ENCODE measurements at regions not wholly inside any gene's neighbourhood (a gene's known extent, or its start where the extent isn't known, plus 50 kb on each side); places are given as distances from the start of the nearest gene placed in this dataset.
"Not testable (repeated sequence)": the region's sequence is repeated elsewhere in the genome, so short reads cannot be mapped to it uniquely, and the experiment has no call there.

DNA sequence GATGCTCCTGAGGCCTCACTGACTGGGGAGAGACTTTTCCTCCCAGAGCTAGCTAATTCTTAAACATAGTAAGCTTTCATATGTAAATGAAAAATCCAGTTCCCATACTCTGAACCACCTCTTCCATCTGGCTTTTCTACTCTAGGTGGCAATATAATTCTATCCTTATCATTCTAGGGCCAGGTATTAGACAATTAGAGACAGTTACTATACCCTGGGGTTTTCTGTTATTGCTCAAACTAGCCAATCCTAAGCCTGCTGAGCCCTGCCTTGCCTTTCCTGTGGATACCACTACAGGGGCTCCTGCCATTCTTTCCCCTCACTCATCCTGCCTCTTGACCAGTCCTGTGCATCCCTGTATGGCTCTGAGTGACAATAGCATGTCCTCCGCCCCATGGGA lies 552.0 kb downstream of the STIM2 start:
- intact Hi-C loops (cut with DNase I; ENCODE audit: low total_unique reads), result no loop called here
- H3K4me3 ChIP-seq (ENCODE audit: low read depth, poor library complexity, severe bottlenecking), result no peak overlapping the region
- 83 to 96% methylated on average over 1 of the region's 1 CpG for WGBS, 2 donors
- TF ChIP-seq, protein P1, sequence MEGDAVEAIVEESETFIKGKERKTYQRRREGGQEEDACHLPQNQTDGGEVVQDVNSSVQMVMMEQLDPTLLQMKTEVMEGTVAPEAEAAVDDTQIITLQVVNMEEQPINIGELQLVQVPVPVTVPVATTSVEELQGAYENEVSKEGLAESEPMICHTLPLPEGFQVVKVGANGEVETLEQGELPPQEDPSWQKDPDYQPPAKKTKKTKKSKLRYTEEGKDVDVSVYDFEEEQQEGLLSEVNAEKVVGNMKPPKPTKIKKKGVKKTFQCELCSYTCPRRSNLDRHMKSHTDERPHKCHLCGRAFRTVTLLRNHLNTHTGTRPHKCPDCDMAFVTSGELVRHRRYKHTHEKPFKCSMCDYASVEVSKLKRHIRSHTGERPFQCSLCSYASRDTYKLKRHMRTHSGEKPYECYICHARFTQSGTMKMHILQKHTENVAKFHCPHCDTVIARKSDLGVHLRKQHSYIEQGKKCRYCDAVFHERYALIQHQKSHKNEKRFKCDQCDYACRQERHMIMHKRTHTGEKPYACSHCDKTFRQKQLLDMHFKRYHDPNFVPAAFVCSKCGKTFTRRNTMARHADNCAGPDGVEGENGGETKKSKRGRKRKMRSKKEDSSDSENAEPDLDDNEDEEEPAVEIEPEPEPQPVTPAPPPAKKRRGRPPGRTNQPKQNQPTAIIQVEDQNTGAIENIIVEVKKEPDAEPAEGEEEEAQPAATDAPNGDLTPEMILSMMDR (IDR thresholded peaks at IDR 0.05), result no peak
- no peak for TF ChIP-seq POLR2A (IDR thresholded peaks at IDR 0.05)
- DNase-seq (ENCODE audit: low spot score in 2 of 2), result no peak

DNA sequence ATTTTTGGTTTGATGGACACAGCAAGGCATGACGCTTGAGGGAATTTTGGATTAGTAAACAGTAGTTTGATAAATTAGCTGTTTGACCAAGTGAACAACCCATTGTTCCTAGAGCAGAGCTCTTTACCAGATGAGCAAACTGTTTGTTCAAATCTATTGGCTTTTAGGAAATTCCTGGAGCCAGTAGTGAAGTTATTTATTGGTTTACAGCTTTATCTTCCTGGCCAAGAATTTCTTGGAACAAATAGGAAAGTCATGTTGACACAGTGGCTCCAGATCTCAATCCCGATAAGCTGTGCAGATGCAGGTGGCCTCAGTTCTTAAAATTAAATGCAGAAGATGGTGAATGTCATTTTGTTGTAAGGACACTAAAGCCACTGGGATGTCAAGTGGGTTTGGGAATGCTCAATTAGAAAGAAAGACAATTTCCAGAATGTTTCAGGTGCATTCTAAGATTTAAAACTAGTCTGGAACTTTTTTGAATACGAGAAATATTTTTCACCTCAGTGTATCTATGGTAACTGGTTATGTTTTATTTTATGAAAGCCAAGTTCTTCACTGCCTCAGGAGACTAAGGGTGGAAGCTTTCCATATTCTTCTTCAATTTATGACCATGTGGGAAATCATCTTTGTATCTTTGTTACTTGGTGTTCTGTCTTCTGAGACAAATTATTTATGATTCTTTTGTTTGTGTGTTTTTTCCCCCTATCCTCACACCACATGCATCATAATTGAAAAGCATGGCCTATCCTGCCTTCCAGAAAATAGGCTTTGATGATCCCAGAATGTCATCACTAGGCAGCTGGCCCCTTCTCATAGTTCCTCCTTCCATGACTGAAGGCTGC lies 554.5 kb downstream of the STIM2 start:
- TF ChIP-seq, protein P1 (IDR thresholded peaks at IDR 0.05), result no peak
- TF ChIP-seq POLR2A (IDR thresholded peaks at IDR 0.05), result no peak
- no peak for DNase-seq (ENCODE audit: low spot score in 2 of 2)
- H3K4me3 ChIP-seq (ENCODE audit: low read depth, poor library complexity, severe bottlenecking), result no peak overlapping the region
- 26 to 30% methylated on average over 3 of the region's 3 CpGs for WGBS, 2 donors
- intact Hi-C loops (cut with DNase I; ENCODE audit: low total_unique reads), result no loop called here

DNA sequence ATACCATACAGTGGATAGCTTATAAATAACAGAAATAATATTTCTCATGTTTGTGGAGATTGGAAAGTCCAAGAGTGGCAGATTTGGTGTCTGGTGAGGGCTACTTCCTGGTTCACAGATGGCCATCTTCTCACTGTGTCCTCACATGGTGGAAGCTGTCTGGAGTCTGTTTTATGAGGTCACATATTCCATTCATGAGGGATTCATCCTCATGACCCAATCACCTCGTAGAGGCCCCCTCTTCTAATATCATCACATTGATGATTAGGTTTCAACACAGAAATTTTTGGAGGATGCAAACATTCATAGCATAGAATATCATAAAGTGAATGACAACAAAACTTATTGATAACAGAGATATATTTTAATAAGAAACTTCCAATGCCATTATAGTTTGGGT lies 568.0 kb downstream of the STIM2 start:
- intact Hi-C loops (cut with DNase I; ENCODE audit: low total_unique reads), result no loop called here
- no peak overlapping the region for H3K4me3 ChIP-seq (ENCODE audit: low read depth, poor library complexity, severe bottlenecking)
- no peak for DNase-seq (ENCODE audit: low spot score in 2 of 2)
- WGBS, 2 donors, result 52 to 68% methylated on average over 1 of the region's 1 CpG
- TF ChIP-seq, protein P1 (IDR thresholded peaks at IDR 0.05), result no peak
- no peak for TF ChIP-seq POLR2A (IDR thresholded peaks at IDR 0.05)

DNA sequence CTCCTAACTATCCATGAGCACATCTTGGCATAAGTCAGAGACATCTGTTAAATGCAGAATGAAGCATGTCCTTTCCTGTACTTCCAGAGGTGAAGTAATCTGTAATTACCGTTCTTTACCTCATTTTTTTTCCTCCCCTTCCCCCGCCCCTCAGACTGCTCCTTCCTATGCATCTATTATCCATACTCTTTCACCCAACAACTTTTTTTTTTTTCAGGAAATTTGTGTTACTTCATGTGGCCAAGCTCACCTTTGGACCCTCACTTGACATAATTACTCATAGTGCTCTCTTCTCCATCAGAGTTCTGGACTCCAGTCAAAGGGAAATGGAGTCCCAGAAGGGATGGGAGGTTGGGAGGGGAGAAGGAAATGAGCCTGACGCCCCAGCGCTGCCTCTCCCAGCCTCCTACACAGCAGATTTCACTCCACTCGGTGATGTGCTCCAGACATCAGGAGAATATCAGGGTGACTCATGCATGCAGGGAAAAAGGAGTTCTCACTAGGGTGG lies 568.8 kb downstream of the STIM2 start:
- H3K4me3 ChIP-seq (ENCODE audit: low read depth, poor library complexity, severe bottlenecking), result no peak overlapping the region
- intact Hi-C loops (cut with DNase I; ENCODE audit: low total_unique reads), result no loop called here
- 20 to 30% methylated on average over 5 of the region's 5 CpGs for WGBS, 2 donors
- DNase-seq (ENCODE audit: low spot score in 2 of 2), result no peak
- TF ChIP-seq POLR2A (IDR thresholded peaks at IDR 0.05), result no peak

DNA sequence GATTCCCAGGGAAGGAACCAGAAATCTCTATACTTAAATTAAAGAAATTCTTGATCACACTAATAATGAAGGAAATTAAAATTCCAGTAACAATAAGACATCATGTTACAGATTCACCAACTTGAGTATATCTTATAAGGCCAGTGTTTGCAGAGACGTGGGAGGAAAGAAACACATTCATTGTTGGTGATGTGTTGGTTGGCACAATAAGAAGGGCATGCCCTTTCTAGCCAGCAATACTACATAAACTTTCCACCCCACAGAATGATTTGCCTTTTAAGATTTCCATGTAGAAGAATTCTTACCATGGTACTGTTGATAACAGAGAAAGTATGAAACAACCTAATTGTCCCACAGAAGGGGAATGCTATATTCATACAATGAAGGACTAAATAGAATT lies 581.5 kb downstream of the STIM2 start:
- intact Hi-C loops (cut with DNase I; ENCODE audit: low total_unique reads), result no loop called here
- no peak overlapping the region for H3K4me3 ChIP-seq (ENCODE audit: low read depth, poor library complexity, severe bottlenecking)
- TF ChIP-seq POLR2A (IDR thresholded peaks at IDR 0.05), result no peak
- no peak for DNase-seq (ENCODE audit: low spot score in 2 of 2)
- WGBS, 2 donors, result 50 to 51% methylated on average over 1 of the region's 1 CpG

DNA sequence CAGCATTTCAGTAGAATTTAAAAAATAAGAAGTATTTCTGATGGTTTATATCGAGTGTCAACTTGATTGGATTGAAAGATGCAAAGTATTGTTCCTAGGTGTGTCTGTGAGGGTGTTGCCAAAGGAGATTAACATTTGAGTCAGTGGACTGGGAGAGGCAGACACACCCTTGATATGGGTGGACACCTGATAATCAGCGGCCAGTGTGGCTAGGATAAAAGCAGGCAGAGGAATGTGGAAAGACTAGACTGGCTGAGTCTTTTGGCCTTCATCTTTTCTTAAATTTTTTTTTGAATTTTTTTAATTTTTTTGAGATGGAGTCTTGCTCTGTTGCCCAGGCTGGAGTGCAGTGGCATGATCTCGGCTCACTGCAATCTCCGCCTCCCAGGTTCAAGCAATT lies 582.0 kb downstream of the STIM2 start:
- H3K4me3 ChIP-seq (ENCODE audit: low read depth, poor library complexity, severe bottlenecking); intact Hi-C loops (cut with DNase I; ENCODE audit: low total_unique reads); DNase-seq (ENCODE audit: low spot score in 2 of 2): not testable (repeated sequence)
- 75 to 76% methylated on average over 4 of the region's 4 CpGs for WGBS, 2 donors

DNA sequence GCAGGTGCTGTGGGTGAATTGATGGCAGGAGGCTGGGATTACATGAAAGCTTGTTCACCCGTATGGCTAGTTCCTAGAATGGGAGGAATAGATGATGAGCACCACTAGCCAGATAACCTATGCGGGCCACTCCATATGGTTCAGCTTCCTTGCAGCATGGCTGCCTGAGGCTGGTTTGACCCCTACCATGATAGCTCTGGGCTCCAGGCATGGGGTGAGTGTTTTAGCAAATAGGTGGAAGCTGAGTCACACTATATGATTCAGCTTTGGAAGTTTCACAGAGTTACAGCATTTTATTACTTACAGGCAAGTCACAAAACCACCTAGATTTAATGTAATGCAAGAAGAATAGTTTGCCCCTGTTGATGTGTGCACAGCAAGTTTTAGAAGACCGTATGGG lies 603.2 kb downstream of the STIM2 start:
- DNase-seq (ENCODE audit: low spot score in 2 of 2), result no peak
- WGBS, 2 donors, result 84 to 90% methylated on average over 3 of the region's 3 CpGs
- intact Hi-C loops (cut with DNase I; ENCODE audit: low total_unique reads), result no loop called here
- H3K4me3 ChIP-seq (ENCODE audit: low read depth, poor library complexity, severe bottlenecking), result no peak overlapping the region
- TF ChIP-seq, protein P1 (IDR thresholded peaks at IDR 0.05), result no peak
- no peak for TF ChIP-seq POLR2A (IDR thresholded peaks at IDR 0.05)

Data from lower leg skin (tissue), 4 donors.